Heart left ventricle (tissue), 13 donors: ENCODE measurements at regions not wholly inside any gene's neighbourhood (a gene's known extent, or its start where the extent isn't known, plus 50 kb on each side); places are given as distances from the start of the nearest gene placed in this dataset.

Source experiments
- CTCF ChIP-seq, 12 donors: fragments of 200-600 bp; sonication (generic) in 4 of 12; IDR thresholded peaks; one replicate each; pipeline versions ENCODE4 v1.5.0 to v1.8.0; 2018 to 2022; ENCODE audit warnings: antibody characterized with exemption in 12 of 12, mild to moderate bottlenecking in 5 of 12
- POLR2A ChIP-seq, 2 donors: fragments of 450-650 bp; IDR thresholded peaks; one replicate each; pipeline ENCODE4 v1.6.1; 2017; ENCODE audit warnings: antibody characterized with exemption in 2 of 2, mild to moderate bottlenecking in 2 of 2, moderate library complexity in 2 of 2
- donor health status: ischemic (EF 13 %, LVEDD 7.1; RV severe dilation, severe dysfunction).
- donor health status: DM: no; HTN: yes; CAD: no.
- donor health status: DM: no; HTN: no; CAD: no.
- donor health status: ischemic (EF 25% LVEDD 6.9; RV normal size, moderate dysfunction).
- donor health status: ischemic (EF 25% LVEDD 5.7; RV mildly dilated, moderate dysfunction).
- donor health status: ischemic (EF 35%, LVEDD 5.7; RV mildly dilated, moderate dysfunction).
- donor health status: nonischemic (EF 11% LVEDD 7.7; RV severe dilation, severe dysfunction).
- donor health status: DM: yes; HTN: yes; CAD: no.
- donor health status: PGD.
- donor health status: ischemic (EF 29% LVEDD 5.4; RV normal size, mild dysfunction).
- donor health status: nonischemic (EF 23%, LVEDD 6.1; RV moderate dilation, normal function).

- TF ChIP-seq CTCF (IDR thresholded peaks at IDR 0.05): peak in 6 of 12 donors; percentile 12 to 44 (median 29)
- no peak for TF ChIP-seq POLR2A (IDR thresholded peaks at IDR 0.05)
Observed at GRCh38 chr1:47624531-47624930, 186.7 kb downstream of the FOXD2 start.
